ENCODE measurements at regions not wholly inside any gene's neighbourhood (a gene's known extent, or its start where the extent isn't known, plus 50 kb on each side); places are given as distances from the start of the nearest gene placed in this dataset.

DNA sequence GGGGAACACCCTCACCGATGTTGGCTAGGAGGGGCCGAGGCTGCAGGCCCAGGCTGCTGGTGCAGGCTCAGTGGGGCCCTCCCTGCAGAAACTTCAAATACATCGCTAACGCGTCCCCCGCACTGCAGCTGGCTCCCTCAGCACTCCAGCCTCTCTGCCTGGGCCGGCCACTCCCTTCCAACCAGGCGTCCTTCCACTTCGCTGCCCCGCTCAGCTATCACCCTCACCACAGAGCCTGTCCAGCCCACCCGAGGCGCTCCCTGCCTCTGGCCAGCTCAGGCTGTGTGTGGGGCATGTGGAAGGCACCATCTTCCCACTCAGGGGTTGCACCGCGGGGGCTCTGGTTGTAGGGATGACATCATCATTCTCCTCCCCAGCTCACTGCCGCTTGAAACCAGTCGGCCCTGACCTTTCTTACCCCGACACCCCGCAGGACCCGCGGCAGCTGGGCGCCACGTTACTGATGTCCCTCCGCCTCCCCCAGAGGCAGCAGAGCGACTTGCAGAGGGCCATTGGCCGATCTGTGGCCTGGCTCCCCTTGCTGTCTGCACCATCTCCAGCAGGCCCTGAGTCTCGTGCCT, 199.9 kb upstream of the RTL1 start:
- no peak for TF ChIP-seq EZH2 (IDR thresholded peaks at IDR 0.05; ENCODE audit: borderline replicate concordance, low read depth, low read length, severe bottlenecking)
- TF ChIP-seq, protein P1, sequence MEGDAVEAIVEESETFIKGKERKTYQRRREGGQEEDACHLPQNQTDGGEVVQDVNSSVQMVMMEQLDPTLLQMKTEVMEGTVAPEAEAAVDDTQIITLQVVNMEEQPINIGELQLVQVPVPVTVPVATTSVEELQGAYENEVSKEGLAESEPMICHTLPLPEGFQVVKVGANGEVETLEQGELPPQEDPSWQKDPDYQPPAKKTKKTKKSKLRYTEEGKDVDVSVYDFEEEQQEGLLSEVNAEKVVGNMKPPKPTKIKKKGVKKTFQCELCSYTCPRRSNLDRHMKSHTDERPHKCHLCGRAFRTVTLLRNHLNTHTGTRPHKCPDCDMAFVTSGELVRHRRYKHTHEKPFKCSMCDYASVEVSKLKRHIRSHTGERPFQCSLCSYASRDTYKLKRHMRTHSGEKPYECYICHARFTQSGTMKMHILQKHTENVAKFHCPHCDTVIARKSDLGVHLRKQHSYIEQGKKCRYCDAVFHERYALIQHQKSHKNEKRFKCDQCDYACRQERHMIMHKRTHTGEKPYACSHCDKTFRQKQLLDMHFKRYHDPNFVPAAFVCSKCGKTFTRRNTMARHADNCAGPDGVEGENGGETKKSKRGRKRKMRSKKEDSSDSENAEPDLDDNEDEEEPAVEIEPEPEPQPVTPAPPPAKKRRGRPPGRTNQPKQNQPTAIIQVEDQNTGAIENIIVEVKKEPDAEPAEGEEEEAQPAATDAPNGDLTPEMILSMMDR (IDR thresholded peaks at IDR 0.05; ENCODE audit: borderline replicate concordance, extremely low read depth, low read length, poor library complexity, severe bottlenecking): no peak
- DNase-seq: no peak
- no peak overlapping the region for H3K4me3 ChIP-seq (ENCODE audit: low read depth in 1 of 2, low read length in 2 of 2)
- H3K79me2 ChIP-seq (ENCODE audit: insufficient read depth, low read length): no peaks in the 10 kb centered on the region
- no peak overlapping the region for H3K4me2 ChIP-seq (ENCODE audit: insufficient read depth, low read length)
- H2AFZ ChIP-seq (ENCODE audit: low read depth, low read length): no peak overlapping the region
- no peaks in the 10 kb centered on the region for H4K20me1 ChIP-seq (ENCODE audit: insufficient read depth, low read length)
- no peaks in the 10 kb centered on the region for H3K36me3 ChIP-seq (ENCODE audit: insufficient read depth, low read length)
- H3K9me3 ChIP-seq (ENCODE audit: insufficient read depth, low read length, severe bottlenecking): peaks cover 10% of the 10 kb centered on the region
- H3K4me1 ChIP-seq (ENCODE audit: insufficient read depth, low read length): peaks cover 4% of the 10 kb centered on the region; the same call in 1 of the 2 replicates
- H3K27me3 ChIP-seq (ENCODE audit: insufficient read depth, low read length, poor library complexity): no peaks in the 10 kb centered on the region
- H3K9ac ChIP-seq (ENCODE audit: low read depth, low read length): no peak overlapping the region
- no peak for ATAC-seq (ENCODE audit: insufficient read depth, low read depth)
- no peak overlapping the region for H3K27ac ChIP-seq (ENCODE audit: low read length)

DNA sequence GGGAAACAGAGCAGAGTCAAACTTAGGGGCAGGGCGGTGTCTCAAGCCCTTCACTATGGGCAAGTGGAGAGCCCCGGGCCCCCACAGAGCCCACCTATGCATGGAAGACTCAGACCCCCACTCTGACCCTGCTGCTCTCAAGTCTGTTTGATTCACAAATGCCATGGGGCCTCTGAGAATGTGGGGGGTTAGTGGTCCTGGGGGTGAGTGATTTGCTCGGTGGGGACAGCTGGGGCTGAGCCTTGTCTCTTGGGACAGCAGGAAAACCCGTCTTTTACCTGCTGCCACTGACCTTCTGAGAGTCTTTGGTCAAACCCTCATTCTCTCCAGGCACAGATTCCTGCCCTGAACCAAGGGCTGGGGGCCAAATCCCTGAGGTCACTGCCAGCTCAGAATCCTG, 201.0 kb upstream of the RTL1 start:
- no peaks in the 10 kb centered on the region for H3K27me3 ChIP-seq (ENCODE audit: insufficient read depth, low read length, poor library complexity)

DNA sequence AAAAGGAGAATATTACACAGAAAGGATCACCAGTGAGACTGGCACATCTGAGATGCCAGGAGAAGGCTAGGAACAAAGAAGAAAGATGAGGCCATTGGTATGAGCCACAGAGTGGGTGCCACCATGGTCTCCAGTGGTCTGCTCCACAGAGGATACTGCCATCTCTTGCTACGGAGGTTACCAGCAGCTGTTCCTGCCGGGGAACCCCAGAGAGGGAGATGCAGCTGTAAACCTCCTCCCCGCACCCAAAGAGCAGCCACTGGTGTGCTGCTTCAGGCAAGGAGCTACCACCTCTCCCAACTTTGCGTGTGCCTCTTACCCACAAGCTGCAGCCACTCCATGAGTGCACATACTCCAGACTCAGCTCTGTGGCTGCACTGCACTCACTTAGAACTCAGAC, 201.5 kb upstream of the RTL1 start:
- H3K36me3 ChIP-seq (ENCODE audit: insufficient read depth, low read length): no peaks in the 10 kb centered on the region
- H3K9ac ChIP-seq (ENCODE audit: low read depth, low read length): no peak overlapping the region
- no peaks in the 10 kb centered on the region for H3K27me3 ChIP-seq (ENCODE audit: insufficient read depth, low read length, poor library complexity)
- H3K4me2 ChIP-seq (ENCODE audit: insufficient read depth, low read length): no peak overlapping the region
- DNase-seq (no peak), ATAC-seq (ENCODE audit: insufficient read depth, low read depth) (no peak)
- no peak overlapping the region for H2AFZ ChIP-seq (ENCODE audit: low read depth, low read length)
- H3K27ac ChIP-seq (ENCODE audit: low read length): no peak overlapping the region
- no peaks in the 10 kb centered on the region for H3K79me2 ChIP-seq (ENCODE audit: insufficient read depth, low read length)
- TF ChIP-seq EZH2 (IDR thresholded peaks at IDR 0.05; ENCODE audit: borderline replicate concordance, low read depth, low read length, severe bottlenecking): no peak
- TF ChIP-seq, protein P1 (IDR thresholded peaks at IDR 0.05; ENCODE audit: borderline replicate concordance, extremely low read depth, low read length, poor library complexity, severe bottlenecking): no peak
- no peaks in the 10 kb centered on the region for H3K4me1 ChIP-seq (ENCODE audit: insufficient read depth, low read length)
- no peak overlapping the region for H3K4me3 ChIP-seq (ENCODE audit: low read depth in 1 of 2, low read length in 2 of 2)
- H4K20me1 ChIP-seq (ENCODE audit: insufficient read depth, low read length): no peaks in the 10 kb centered on the region
- H3K9me3 ChIP-seq (ENCODE audit: insufficient read depth, low read length, severe bottlenecking): peaks cover 5% of the 10 kb centered on the region

More for the DNA sequence above, 201.0 kb upstream of the RTL1 start:
- H3K36me3 ChIP-seq (ENCODE audit: insufficient read depth, low read length): no peaks in the 10 kb centered on the region
- H3K79me2 ChIP-seq (ENCODE audit: insufficient read depth, low read length): no peaks in the 10 kb centered on the region
- H2AFZ ChIP-seq (ENCODE audit: low read depth, low read length): no peak overlapping the region
- H3K27ac ChIP-seq (ENCODE audit: low read length): no peak overlapping the region
- no peaks in the 10 kb centered on the region for H4K20me1 ChIP-seq (ENCODE audit: insufficient read depth, low read length)
- ATAC-seq (ENCODE audit: insufficient read depth, low read depth): no peak
- no peak for DNase-seq
- no peak overlapping the region for H3K4me3 ChIP-seq (ENCODE audit: low read depth in 1 of 2, low read length in 2 of 2)
- no peaks in the 10 kb centered on the region for H3K4me1 ChIP-seq (ENCODE audit: insufficient read depth, low read length)
- no peak overlapping the region for H3K9ac ChIP-seq (ENCODE audit: low read depth, low read length)
- no peak overlapping the region for H3K4me2 ChIP-seq (ENCODE audit: insufficient read depth, low read length)
- TF ChIP-seq, protein P1 (IDR thresholded peaks at IDR 0.05; ENCODE audit: borderline replicate concordance, extremely low read depth, low read length, poor library complexity, severe bottlenecking): no peak
- TF ChIP-seq EZH2 (IDR thresholded peaks at IDR 0.05; ENCODE audit: borderline replicate concordance, low read depth, low read length, severe bottlenecking): no peak
- peaks cover 9% of the 10 kb centered on the region for H3K9me3 ChIP-seq (ENCODE audit: insufficient read depth, low read length, severe bottlenecking)
